ENCODE measurements at regions not wholly inside any gene's neighbourhood (a gene's known extent, or its start where the extent isn't known, plus 50 kb on each side); places are given as distances from the start of the nearest gene placed in this dataset.

DNA sequence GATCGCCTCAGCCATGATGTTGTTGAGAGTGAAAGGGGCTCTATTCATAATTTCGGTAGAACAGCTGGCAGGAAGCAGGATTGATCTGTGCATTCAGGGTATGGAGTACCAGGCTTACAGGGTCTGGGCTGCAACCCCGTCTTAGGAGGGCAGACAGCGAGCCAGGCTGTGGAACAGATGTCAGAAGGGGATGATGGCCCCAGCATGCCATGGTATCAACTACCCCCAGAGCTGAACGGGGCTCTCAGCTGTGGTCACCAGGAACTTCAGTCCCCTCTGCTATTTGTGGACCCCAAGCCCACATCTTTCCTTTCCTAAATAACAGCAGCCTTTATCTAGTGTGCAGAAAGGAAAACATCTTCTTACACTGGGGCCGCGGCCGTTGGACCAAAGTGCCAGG lies 422.2 kb upstream of the SALL3 start:
- Histone ChIP-seq H3K79me2 (ENCODE audit: control insufficient read depth, insufficient read depth, low read length) (no peaks in the 10 kb centered on the region), H3K4me2 (ENCODE audit: extremely low read depth, insufficient read depth, low read length) (no peak overlapping the region), H3K27me3 (ENCODE audit: control insufficient read depth, insufficient read depth, low read length) (no peaks in the 10 kb centered on the region), H3K9ac (ENCODE audit: insufficient read depth, low read length) (no peak overlapping the region), H3K9me3 (ENCODE audit: control insufficient read depth, insufficient read depth, low read depth, low read length) (no peaks in the 10 kb centered on the region), H3K27ac (ENCODE audit: insufficient read depth, low read length) (no peak overlapping the region), H2AFZ (ENCODE audit: low read length) (no peak overlapping the region), H3K36me3 (ENCODE audit: control insufficient read depth, insufficient read depth, low read length) (no peaks in the 10 kb centered on the region), H4K20me1 (ENCODE audit: control insufficient read depth, extremely low read depth, insufficient read depth, low read length) (no peaks in the 10 kb centered on the region), H3K4me1 (ENCODE audit: control insufficient read depth, extremely low read depth, insufficient read depth, low read length) (no peaks in the 10 kb centered on the region), H3K4me3 (replicated peaks in 1 of 4; ENCODE audit: control extremely low read depth in 1 of 4, insufficient read depth in 1 of 4, low read depth in 3 of 4, low read length in 4 of 4) (no peak overlapping the region)
- DNase-seq (ENCODE audit: low read depth in 2 of 2) = no peak
- no peak for TF ChIP-seq EZH2 (IDR thresholded peaks at IDR 0.05; ENCODE audit: low read length, missing control alignments)
- TF ChIP-seq, protein P1, sequence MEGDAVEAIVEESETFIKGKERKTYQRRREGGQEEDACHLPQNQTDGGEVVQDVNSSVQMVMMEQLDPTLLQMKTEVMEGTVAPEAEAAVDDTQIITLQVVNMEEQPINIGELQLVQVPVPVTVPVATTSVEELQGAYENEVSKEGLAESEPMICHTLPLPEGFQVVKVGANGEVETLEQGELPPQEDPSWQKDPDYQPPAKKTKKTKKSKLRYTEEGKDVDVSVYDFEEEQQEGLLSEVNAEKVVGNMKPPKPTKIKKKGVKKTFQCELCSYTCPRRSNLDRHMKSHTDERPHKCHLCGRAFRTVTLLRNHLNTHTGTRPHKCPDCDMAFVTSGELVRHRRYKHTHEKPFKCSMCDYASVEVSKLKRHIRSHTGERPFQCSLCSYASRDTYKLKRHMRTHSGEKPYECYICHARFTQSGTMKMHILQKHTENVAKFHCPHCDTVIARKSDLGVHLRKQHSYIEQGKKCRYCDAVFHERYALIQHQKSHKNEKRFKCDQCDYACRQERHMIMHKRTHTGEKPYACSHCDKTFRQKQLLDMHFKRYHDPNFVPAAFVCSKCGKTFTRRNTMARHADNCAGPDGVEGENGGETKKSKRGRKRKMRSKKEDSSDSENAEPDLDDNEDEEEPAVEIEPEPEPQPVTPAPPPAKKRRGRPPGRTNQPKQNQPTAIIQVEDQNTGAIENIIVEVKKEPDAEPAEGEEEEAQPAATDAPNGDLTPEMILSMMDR (conservative IDR thresholded peaks at IDR 0.05 in 1 of 2, IDR thresholded peaks at IDR 0.05 in 1 of 2; ENCODE audit: low read depth in 1 of 2, low read length in 2 of 2) = no peak

DNA sequence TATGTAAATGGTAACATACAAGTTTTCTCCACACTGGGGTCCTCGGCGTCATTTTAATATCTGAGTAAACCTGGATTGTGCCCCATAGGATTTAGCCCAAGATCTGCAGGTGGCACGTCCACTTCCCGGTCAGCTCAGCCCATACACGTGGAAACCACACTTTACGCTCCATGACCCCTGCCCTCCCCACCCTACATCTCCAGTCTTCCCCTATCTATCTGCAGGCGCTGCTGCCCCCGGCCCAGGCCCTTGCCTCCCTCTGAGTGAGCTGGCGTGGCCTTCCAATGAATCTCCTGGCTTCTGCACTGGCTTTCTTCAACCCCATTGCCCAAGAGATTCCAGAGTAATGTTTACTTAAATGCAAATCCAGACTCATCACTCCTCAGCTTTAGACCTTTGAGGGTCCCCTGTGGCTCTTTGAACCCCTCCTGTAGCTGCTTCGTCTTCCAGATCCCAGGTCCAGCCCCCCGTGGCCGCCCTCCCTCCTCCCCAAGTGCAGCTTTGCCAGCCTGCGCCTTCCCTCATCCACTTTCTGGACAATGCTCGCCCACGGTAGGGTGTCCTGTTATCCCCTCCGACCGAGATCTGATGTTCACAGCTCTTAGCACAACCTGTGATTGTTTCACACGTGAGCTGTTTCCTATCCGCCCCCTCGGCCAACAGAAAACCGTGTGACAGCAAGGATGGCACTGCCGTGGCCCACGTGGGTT lies 421.4 kb upstream of the SALL3 start:
- no peak overlapping the region for H3K27ac ChIP-seq (ENCODE audit: insufficient read depth, low read length)

DNA sequence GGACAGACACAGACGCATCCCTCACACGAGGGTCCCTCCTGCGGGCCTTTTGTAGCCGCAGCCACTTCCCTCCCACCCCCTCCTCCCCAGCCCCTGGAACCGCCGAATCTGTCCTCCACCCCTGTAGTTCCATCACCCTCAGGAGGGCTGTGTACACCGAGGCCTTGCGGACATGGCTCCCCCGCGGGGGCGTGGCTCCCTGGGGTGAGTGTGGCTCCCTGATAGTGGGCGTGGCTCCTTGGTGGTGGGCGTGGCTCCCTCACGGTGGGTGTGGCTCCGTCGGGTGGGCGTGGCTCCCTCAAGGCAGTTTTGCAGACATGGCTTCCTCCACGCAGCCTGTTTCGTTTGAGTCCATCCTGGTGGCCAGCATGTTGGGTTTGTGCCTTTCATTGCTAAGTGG lies 420.7 kb upstream of the SALL3 start:
- no peak overlapping the region for H3K9ac ChIP-seq (ENCODE audit: insufficient read depth, low read length)
- H3K9me3 ChIP-seq (ENCODE audit: control insufficient read depth, insufficient read depth, low read depth, low read length) = no peaks in the 10 kb centered on the region
- DNase-seq (ENCODE audit: low read depth in 2 of 2) = no peak
- H3K27me3 ChIP-seq (ENCODE audit: control insufficient read depth, insufficient read depth, low read length) = no peaks in the 10 kb centered on the region
- H2AFZ ChIP-seq (ENCODE audit: low read length) = no peak overlapping the region
- H3K4me1 ChIP-seq (ENCODE audit: control insufficient read depth, extremely low read depth, insufficient read depth, low read length) = no peaks in the 10 kb centered on the region
- no peak overlapping the region for H3K4me3 ChIP-seq (replicated peaks in 1 of 4; ENCODE audit: control extremely low read depth in 1 of 4, insufficient read depth in 1 of 4, low read depth in 3 of 4, low read length in 4 of 4)
- H3K79me2 ChIP-seq (ENCODE audit: control insufficient read depth, insufficient read depth, low read length) = no peaks in the 10 kb centered on the region
- H3K36me3 ChIP-seq (ENCODE audit: control insufficient read depth, insufficient read depth, low read length) = no peaks in the 10 kb centered on the region
- TF ChIP-seq, protein P1 (conservative IDR thresholded peaks at IDR 0.05 in 1 of 2, IDR thresholded peaks at IDR 0.05 in 1 of 2; ENCODE audit: low read depth in 1 of 2, low read length in 2 of 2) = no peak
- no peak for TF ChIP-seq EZH2 (IDR thresholded peaks at IDR 0.05; ENCODE audit: low read length, missing control alignments)
- no peak overlapping the region for H3K4me2 ChIP-seq (ENCODE audit: extremely low read depth, insufficient read depth, low read length)
- no peaks in the 10 kb centered on the region for H4K20me1 ChIP-seq (ENCODE audit: control insufficient read depth, extremely low read depth, insufficient read depth, low read length)
- no peak overlapping the region for H3K27ac ChIP-seq (ENCODE audit: insufficient read depth, low read length)

More for the DNA sequence above, 421.4 kb upstream of the SALL3 start:
- no peaks in the 10 kb centered on the region for H3K79me2 ChIP-seq (ENCODE audit: control insufficient read depth, insufficient read depth, low read length)
- no peak for DNase-seq (ENCODE audit: low read depth in 2 of 2)
- H3K4me3 ChIP-seq (replicated peaks in 1 of 4; ENCODE audit: control extremely low read depth in 1 of 4, insufficient read depth in 1 of 4, low read depth in 3 of 4, low read length in 4 of 4) = no peak overlapping the region
- H3K4me2 ChIP-seq (ENCODE audit: extremely low read depth, insufficient read depth, low read length) = no peak overlapping the region
- H3K27me3 ChIP-seq (ENCODE audit: control insufficient read depth, insufficient read depth, low read length) = no peaks in the 10 kb centered on the region
- no peaks in the 10 kb centered on the region for H3K36me3 ChIP-seq (ENCODE audit: control insufficient read depth, insufficient read depth, low read length)
- H4K20me1 ChIP-seq (ENCODE audit: control insufficient read depth, extremely low read depth, insufficient read depth, low read length) = no peaks in the 10 kb centered on the region
- H3K9me3 ChIP-seq (ENCODE audit: control insufficient read depth, insufficient read depth, low read depth, low read length) = no peaks in the 10 kb centered on the region
- no peak overlapping the region for H2AFZ ChIP-seq (ENCODE audit: low read length)
- no peak for TF ChIP-seq EZH2 (IDR thresholded peaks at IDR 0.05; ENCODE audit: low read length, missing control alignments)
- TF ChIP-seq, protein P1 (conservative IDR thresholded peaks at IDR 0.05 in 1 of 2, IDR thresholded peaks at IDR 0.05 in 1 of 2; ENCODE audit: low read depth in 1 of 2, low read length in 2 of 2) = no peak
- H3K9ac ChIP-seq (ENCODE audit: insufficient read depth, low read length) = no peak overlapping the region
- H3K4me1 ChIP-seq (ENCODE audit: control insufficient read depth, extremely low read depth, insufficient read depth, low read length) = no peaks in the 10 kb centered on the region

Data from fibroblast of lung (primary cell).